ENCODE measurements at regions not wholly inside any gene's neighbourhood (a gene's known extent, or its start where the extent isn't known, plus 50 kb on each side); places are given as distances from the start of the nearest gene placed in this dataset.
"Not testable (repeated sequence)": the region's sequence is repeated elsewhere in the genome, so short reads cannot be mapped to it uniquely, and the experiment has no call there.

DNA sequence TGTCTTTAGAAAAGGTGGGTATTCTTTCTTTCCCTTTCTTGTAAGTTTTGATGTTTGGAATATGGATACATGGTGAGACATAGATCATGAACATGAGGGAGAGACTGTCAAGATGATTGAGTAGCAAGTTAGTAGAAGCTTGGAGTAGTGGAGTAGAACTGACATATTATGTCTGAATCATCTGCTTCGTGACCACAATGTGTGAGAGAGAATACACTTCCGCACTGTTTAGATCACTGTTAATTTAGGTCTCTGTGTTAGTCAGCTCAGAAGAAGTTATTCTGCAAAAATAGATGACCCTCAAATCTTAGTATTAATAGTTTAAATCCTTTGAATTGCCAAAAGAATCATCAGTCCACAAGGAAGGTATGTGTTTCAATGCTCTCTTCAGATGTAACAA lies 151.0 kb downstream of the OXSM start:
- ChIA-PET CTCF (no interaction called here), POLR2A (no interaction called here)

DNA sequence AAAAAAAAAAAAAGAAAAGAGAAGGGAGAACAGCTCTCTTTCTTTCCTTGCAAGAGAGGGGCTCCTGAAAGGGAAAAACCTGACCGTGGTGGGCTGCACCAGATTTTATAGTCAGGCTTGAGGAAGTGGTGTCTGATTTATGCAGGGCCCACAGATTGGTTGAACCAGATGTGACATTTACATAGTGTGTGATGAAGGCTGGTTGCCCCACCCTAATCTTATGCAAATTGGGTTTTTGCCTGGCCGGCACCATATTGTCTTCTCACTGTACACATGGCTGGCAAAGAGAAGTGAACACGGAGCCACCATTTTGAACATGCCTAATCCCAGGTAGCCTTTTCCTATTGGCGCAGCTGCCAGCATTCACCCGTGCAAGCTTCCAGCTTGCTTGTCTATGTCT lies 154.4 kb downstream of the OXSM start:
- CTCF ChIA-PET: no interaction called here
- POLR2A ChIA-PET: no interaction called here

DNA sequence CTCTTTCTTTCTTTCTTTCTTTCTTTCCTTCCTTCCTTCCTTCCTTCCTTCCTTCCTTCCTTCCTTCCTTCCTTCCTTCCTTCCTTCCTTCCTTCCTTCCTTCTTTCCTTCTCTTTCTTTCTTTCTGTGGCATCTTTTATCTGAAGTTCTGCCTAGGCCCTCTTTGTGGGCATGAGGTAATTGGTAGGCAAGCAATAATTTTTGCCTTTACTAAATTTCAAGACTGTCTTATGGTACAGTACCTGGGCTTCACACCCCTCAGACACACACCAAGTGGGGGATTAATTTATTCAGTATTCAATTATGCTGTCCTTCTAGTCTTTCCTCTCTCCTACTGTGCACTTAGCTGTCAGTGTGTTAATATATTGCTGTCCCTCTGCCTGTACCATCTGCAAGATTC lies 155.5 kb downstream of the OXSM start:
- ChIA-PET CTCF (no interaction called here), POLR2A (no interaction called here)

DNA sequence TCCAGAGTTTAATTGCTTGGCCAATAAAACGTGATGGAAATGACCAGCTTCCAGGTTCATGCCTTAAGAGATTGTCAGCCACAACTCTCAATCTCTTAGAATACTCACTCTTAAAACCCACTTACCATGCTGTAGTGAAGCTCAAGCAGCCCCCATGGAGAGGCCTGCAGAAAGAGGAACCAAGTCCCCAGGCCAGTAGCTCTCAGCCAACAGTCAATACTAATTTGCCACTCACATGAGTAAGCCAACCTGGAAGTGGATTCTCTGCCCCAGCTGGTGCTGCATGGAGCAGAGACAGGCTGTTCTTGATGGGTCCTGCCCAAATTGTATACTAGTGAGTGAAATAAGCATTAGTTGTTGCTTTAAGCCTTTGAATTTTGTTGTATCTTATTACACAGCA lies 155.9 kb downstream of the OXSM start:
- POLR2A ChIA-PET: no interaction called here
- CTCF ChIA-PET: no interaction called here

DNA sequence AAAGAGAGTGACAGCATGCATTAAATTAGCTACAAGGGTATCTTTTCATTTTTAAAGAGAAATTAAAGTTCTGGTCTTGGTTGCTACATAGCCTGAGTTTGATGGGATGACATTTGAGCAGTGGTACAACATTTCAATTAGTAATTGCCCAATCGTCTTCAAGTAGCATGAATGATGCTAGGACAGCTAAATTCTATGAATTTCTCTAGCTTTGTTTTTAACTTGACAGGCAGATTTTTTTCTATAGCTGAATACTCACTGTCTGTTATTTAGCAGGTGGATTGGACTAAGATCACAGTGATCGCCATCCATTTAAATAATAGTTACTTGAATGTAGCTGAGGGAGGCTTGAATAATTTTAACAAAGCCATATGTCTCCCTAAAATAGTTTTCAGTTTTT lies 162.2 kb downstream of the OXSM start:
- CTCF ChIA-PET: no interaction called here
- POLR2A ChIA-PET: no interaction called here

DNA sequence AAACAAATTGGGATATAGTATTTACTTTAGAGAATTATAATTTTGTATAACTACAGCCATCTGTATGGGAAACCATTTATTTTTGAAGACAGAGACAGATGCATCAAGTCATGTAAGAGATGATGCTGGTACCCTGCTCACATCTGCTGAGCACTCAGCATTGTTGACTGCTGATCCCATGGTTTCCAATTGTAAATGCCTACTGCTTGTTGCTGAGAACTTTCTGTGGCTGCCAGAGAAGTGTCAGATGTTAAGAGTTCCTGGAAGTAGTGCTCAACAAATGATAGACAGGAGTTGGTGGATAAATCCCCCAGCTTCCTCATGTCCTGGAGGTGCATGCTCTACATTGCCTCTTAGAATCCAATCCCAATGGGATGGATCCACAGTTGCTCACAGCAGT lies 167.1 kb downstream of the OXSM start:
- CTCF ChIA-PET: no interaction called here
- POLR2A ChIA-PET: no interaction called here

DNA sequence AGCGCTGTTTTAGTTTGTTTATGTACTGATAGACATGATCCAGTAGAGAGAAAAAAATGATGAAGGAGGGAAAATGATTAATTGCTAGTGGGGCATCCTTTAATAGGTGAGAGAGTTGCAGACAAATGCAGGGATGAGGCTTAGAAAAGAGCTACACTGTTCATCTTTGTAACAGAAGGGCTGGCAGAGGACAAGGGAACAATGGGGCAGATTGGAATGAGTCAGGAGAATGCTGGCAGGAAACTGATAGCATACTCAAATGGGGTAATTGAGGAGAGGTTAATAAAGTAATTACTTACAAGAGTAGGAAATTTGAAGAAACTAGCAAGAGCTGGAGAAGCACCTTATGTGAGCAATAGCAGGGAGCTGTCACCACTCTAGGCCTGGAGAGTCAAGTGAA lies 170.9 kb downstream of the OXSM start:
- ChIA-PET POLR2A (no interaction called here), CTCF (no interaction called here)

DNA sequence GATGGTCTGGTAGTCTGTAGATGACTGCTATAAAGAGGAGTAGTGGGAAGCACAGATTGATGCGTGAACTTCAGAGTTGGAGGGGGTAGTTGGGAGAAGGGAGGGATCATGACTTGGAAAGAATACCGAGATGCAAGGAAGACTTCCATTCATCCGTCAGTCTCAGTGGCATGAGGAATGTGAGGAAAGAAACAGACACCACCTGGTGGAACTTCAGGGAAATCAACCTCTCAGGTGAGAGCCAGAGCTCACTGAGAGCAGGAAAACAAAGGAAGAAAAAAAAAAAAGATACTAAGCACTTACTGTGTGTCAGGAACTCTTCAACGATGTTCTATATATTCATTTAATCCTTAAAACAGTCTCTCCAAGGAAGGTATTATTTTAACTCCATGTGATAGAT lies 172.4 kb downstream of the OXSM start:
- CTCF ChIA-PET: interaction anchor here (0.7 kb wide), 1 partner anchor 428 kb away, joined by 4 read pairs; no protein-coding TSS in a partner anchor

DNA sequence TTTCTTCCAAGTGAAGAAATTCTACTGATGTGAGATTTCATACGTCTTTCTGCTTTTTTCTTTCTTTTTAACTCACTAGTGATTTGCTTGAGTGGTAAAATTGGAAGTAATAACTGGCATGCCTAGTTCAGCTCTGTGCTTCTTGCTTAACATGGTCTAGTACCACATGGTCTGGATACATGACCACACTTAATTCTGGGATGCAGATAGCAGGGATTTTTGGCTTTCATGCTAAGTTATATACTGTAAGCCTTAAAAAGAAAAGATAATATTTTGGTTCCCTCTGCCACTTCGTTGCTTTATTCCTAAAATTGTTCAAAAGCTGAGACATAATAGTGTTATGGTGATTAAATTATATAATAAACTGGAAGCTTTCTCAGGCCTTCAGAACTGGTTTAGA lies 174.3 kb downstream of the OXSM start:
- ChIA-PET CTCF (no interaction called here), POLR2A (no interaction called here)

More for the DNA sequence above, 172.4 kb downstream of the OXSM start:
- POLR2A ChIA-PET: no interaction called here

DNA sequence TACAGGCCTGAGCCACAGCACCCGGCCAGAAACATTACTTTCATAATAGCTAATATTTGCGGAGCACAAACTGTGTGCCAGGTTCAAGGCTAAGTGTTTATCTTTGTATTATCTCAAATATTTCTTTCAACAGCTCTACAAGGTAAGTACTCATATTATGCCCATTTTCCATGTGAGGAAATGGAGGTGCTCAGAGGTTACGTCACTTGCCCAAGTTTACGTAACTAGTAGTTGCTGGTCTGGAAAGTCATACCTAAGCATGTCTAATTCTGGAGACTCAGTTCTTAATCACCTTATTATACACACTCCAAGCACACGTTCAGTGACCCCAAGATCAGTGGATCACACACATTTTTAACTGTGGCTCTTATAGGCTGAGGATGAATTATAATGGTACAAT lies 177.5 kb downstream of the OXSM start:
- CTCF ChIA-PET: interaction anchor here (0.7 kb wide), 1 partner anchor 185 kb away, joined by 3 read pairs; no protein-coding TSS in a partner anchor
- POLR2A ChIA-PET: no interaction called here

DNA sequence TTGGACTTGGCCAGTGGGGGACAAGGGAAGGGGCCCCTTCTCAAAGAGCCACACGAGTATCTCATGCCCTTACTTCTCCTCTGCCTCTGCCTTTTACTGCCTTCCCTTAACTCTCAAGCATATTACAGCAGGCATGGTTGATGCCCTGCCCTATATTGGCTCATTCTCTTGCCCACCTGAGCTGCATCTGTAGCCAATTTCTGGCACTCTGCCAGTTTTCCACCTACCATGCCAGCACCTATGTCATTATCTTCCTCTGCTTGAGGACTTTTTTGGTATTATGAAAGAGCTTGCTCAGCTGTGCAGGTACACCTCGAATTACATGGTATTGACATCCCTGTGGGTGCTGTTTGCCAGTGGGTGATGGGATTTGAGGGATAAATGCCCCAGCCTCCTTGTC lies 181.8 kb downstream of the OXSM start:
- CTCF ChIA-PET: no interaction called here
- POLR2A ChIA-PET: no interaction called here

DNA sequence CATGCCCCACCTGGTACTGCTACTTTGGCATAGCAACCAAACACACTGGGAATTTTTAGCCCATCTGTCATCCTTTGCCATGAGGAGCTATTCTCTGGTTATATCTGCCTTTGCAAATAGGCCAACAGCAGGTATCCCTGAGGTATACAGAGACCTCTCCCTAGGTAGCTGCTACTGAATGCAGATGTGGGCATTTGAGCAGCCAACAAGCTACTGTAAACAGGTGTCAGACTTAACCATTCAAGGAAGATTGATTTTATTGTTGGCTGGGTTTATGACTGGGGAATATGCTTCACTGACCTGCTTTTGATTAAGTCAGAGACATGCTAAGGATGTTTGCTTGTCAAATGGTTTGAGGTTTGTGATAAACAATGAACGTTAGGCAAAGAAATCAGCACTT lies 183.2 kb downstream of the OXSM start:
- ChIA-PET POLR2A (no interaction called here), CTCF (no interaction called here)

DNA sequence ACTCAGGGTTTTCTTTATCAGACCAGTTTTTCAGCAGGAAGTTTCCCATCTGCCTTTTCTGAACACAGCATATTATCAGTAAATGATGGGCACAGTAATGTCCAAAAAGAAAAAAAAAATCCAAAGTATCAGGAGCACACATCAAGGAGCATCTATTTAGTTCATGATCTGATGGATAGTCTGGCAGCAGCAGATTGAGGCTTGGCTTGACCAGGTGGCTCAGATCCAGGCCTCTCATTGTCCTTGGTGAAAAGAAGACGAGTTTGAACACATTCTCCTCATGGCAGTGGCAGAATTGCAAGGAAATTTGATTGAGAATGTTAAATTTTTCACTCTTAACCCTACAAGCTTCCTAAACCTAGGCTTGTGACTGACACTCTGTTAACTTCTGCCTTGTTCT lies 192.9 kb downstream of the OXSM start:
- ChIA-PET POLR2A (no interaction called here), CTCF (no interaction called here)

DNA sequence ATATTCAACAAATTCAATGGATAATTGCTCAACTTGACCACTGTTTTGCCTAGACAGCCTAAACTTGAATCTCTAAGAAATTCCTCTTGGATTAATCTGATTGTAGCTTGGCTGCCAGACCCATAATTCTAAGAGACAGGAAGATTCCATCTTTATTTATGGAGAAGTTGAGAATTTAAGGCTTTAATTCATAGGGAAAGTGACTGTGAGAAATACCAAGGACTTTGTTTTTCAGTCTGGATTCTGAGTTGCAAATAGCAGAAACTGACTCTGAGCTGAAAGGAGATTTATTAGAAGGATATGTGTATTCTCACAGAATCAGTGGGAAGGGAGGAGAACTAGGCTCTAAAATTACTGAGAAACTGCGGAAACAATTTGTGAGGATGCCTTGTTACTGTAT lies 195.7 kb downstream of the OXSM start:
- CTCF ChIA-PET: no interaction called here
- POLR2A ChIA-PET: no interaction called here

DNA sequence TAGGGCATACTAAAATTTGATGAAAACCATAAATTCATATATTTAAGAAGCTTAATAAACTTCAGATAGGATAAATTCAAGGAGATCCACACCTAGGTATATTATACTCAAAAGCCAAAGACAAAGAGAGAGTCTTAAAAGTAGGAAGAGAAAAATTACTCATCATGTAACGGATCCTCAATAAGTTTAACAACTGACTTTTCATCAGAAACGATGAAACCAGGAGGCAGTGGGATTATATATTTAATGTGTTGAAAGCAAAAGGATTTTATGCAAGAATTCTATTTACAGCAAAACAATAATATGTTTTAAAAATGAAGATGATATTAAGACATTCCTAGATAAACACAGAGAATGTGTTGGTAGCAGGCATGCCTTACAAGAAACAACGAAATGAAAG lies 202.7 kb downstream of the OXSM start:
- POLR2A ChIA-PET: no interaction called here

DNA sequence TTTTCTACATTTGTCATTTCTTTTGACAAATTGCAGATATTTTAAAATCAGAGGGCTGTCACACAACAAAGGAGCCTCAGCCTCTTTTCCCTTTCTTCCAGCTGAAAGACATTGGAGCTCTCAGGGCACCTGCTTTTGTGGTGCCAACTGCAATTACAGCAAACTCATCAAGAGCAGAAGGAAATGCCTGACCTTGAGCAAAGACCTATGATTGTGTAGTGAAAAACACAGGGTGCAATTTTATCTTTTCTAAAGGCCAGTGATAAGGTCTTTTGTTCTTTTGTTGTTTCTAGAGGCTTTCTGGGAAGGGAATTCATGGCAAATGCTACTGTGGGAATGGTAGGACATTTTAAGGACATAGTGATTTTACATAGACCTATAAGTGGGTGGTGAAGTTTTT lies 214.3 kb downstream of the OXSM start:
- ChIA-PET CTCF (no interaction called here), POLR2A (no interaction called here)

More for the DNA sequence above, 202.7 kb downstream of the OXSM start:
- CTCF ChIA-PET: no interaction called here

DNA sequence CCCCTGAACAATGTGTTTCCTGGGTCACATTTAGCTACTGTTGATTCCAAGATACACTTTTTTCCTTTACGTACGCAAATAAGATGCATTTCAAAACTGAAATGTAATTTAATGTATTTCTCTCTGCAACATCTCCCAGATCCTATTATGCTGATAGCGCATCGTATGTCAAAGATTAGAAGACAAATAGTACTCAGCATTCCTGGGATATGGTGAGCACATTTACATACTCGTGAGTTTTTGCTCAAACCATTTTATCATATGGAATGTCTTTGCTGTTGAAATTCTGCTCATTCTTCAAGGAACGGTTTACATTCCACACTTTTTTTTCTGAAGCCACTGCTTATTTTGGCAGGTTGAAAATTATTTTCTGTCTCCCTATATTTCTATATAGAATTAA lies 221.4 kb downstream of the OXSM start:
- CTCF ChIA-PET: no interaction called here
- POLR2A ChIA-PET: no interaction called here

DNA sequence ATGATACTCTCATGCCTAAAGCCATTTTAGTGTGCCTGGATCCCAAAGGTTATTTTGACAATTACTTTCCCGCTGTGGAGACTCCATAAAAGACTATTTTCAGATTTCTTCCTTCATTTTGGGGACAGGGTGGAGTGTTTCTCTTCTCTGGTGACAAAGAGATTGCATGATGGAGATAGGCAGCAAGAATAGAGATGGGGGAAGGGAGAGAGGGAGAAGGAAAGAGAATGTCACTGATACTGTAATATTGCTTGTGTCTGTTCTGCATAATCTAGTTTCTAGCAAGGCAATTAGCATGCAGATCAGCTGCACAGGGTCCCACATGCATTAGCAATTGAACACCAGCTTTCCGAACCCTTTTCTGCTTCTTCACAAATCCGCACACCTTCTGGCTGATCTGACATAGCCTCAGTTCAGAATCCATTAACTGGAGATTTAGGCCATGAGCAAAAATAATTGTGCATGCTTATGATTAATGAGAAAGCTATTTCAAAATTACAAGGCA lies 222.4 kb downstream of the OXSM start:
- ChIA-PET POLR2A (no interaction called here), CTCF (no interaction called here)

DNA sequence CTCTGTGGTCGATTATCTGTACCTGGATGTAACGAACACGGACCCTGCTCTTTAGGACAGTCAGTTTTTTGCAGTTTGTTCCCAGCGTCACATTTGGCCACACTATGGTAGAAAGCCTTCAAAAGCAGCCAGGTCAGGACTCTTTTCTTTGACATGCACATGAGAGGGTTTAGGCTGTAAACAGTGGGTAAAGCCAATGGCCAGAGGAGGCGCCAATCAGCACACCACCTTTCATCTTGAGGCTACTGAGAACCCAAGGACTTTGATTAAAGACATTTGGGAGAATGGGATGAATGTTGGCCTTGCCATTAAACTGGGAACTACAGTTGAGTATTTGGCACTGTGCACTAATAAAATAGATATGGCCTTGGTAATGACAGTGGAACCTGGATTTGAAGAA lies 225.9 kb downstream of the OXSM start:
- POLR2A ChIA-PET: no interaction called here
- CTCF ChIA-PET: no interaction called here

DNA sequence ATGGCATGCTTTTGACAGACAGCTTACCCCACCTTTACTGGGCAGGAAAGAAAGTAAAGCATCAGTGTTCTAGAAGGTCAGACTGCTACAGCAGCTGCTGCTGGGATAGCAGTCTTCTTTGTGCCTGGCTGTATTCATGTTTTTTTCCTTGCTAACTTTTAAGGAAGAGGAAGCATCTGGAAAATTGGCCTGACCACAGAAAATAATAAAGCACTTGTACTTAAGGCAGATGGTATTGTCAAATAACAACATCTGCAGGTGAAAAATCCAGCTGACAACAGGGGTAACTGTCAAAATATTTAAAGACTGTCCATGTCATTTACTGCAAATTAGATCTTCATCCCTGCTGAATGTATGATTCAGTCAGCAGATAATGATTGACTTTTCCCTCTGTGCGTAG lies 229.0 kb downstream of the OXSM start:
- ChIA-PET POLR2A (no interaction called here), CTCF (no interaction called here)

DNA sequence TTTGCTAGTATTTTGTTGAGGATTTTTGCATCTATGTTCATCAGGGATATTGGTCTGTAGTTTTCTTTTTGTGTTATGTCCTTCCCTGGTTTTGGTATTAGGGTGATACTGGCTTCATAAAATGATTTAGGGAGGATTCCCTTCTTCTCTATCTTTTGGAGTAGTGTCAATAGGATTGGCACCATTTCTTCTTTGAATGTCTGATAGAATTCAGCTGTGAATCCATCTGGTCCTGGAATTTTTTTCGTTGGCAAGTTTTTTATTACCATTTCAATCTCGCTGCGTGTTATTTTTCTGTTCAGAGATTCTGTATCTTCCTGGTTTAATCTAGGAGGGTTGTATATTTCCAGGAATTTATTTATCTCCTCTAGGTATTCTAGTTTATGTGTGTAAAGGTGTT lies 234.3 kb downstream of the OXSM start:
- CTCF ChIA-PET, POLR2A ChIA-PET: not testable (repeated sequence)

DNA sequence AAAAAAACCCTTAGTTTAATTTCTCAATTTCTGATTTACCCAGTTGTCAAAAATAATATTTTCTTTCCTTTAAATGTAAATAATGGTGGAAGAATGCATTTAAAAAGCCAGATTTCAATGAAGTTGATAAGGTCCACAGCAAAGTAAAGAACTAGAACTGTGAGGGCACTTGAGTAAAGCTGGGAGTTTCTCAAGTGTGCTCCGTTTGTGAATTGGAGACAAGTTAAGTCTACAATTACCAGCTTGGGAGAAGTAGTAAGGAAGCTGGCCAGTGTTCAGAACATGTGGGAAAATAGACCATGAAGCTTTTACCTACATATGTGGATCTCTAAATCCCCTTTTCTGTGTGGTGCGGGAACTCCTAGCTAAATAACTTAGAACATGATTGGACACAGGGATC lies 239.4 kb downstream of the OXSM start:
- CTCF ChIA-PET: no interaction called here
- POLR2A ChIA-PET: no interaction called here

DNA sequence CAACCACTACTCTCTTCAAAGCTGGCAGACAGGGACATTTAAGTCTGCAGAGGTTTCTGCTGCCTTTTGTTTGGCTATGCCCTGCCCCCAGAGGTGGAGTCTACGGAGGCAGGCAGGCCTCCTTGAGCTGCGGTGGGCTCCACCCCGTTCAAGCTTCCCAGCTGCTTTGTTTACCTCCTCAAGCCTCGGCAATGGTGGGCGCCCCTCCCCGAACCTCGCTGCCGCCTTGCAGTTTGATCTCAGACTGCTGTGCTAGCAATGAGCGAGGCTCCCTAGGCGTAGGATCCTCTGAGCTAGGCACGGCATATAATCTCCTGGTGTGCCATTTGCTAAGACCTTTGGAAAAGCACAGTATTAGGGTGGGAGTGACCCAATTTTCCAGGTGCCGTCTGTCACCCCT lies 252.2 kb downstream of the OXSM start:
- CTCF ChIA-PET, POLR2A ChIA-PET: not testable (repeated sequence)

All from activated CD8-positive, alpha-beta memory T cell treated with anti-CD3 and anti-CD28 coated beads for 36 hours (primary cell).